ENCODE measurements at regions not wholly inside any gene's neighbourhood (a gene's known extent, or its start where the extent isn't known, plus 50 kb on each side); places are given as distances from the start of the nearest gene placed in this dataset.

DNA sequence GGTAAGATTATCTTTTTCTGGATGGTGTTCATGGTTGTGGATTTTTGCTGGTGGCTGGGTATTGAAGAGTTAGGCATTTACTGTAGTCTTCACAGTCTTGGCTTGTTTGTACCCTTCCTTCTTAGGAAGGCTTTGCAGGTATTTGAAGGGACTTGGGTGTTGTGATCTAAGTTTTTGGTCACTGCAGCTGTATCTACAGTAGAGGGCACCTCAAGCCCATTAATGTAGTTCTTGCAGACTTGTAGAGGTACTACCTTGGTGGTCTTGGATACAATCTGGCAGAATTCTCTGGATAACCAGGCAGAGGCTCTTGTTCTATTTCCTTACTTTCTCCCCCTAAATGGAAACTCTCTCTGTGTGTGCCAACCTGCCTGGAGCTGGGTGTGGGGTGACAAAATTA, 155.8 kb upstream of the BRINP3 start:
- no peaks in the 10 kb centered on the region for H3K36me3 ChIP-seq (ENCODE audit: control insufficient read depth, insufficient read depth, low read length)
- no peak overlapping the region for H3K23ac ChIP-seq (ENCODE audit: low read depth, low read length)
- H4K20me1 ChIP-seq (ENCODE audit: insufficient read depth, low read length), result no peaks in the 10 kb centered on the region
- no peaks in the 10 kb centered on the region for H3K9me1 ChIP-seq (ENCODE audit: insufficient read depth, low read length)
- ATAC-seq (ENCODE audit: low read depth) (no peak), DNase-seq (peak; percentile 1)
- H4K8ac ChIP-seq (ENCODE audit: low read depth in 2 of 2, low read length in 2 of 2), result no peak overlapping the region
- no peak overlapping the region for H2AFZ ChIP-seq (replicated peaks; ENCODE audit: low read length, poor library complexity)
- no peaks in the 10 kb centered on the region for H3K4me1 ChIP-seq (ENCODE audit: control insufficient read depth, insufficient read depth, low read length)
- POLR2A ChIA-PET (ENCODE audit: unreplicated experiment), result no interaction called here
- CTCF ChIA-PET, result no interaction called here
- H2BK120ac ChIP-seq (ENCODE audit: low read depth, low read length), result no peak overlapping the region
- no peak overlapping the region for H3K9ac ChIP-seq (ENCODE audit: low read depth, low read length)
- no peaks in the 10 kb centered on the region for H3K27me3 ChIP-seq (ENCODE audit: control insufficient read depth, insufficient read depth, low read length)
- no peak for TF ChIP-seq RAD21 (IDR thresholded peaks at IDR 0.05; ENCODE audit: low read length)
- TF ChIP-seq, protein P1, sequence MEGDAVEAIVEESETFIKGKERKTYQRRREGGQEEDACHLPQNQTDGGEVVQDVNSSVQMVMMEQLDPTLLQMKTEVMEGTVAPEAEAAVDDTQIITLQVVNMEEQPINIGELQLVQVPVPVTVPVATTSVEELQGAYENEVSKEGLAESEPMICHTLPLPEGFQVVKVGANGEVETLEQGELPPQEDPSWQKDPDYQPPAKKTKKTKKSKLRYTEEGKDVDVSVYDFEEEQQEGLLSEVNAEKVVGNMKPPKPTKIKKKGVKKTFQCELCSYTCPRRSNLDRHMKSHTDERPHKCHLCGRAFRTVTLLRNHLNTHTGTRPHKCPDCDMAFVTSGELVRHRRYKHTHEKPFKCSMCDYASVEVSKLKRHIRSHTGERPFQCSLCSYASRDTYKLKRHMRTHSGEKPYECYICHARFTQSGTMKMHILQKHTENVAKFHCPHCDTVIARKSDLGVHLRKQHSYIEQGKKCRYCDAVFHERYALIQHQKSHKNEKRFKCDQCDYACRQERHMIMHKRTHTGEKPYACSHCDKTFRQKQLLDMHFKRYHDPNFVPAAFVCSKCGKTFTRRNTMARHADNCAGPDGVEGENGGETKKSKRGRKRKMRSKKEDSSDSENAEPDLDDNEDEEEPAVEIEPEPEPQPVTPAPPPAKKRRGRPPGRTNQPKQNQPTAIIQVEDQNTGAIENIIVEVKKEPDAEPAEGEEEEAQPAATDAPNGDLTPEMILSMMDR (conservative IDR thresholded peaks at IDR 0.05; ENCODE audit: low read depth, low read length), result 0 out of 2 replicates have a peak, but pooled peaks have one; percentile 10
- no peak overlapping the region for H4K91ac ChIP-seq (ENCODE audit: insufficient read depth, low read depth, low read length)
- H2AK5ac ChIP-seq (ENCODE audit: low read depth, low read length), result no peak overlapping the region
- no peak overlapping the region for H3K18ac ChIP-seq (ENCODE audit: low read depth, low read length)
- H3K79me1 ChIP-seq (ENCODE audit: low read depth in 1 of 2, low read length in 2 of 2), result no peaks in the 10 kb centered on the region
- no peak overlapping the region for H2BK15ac ChIP-seq (ENCODE audit: low read depth, low read length)
- H2BK20ac ChIP-seq (ENCODE audit: low read depth, low read length), result no peak overlapping the region
- H4K5ac ChIP-seq (ENCODE audit: low read depth, low read length), result no peak overlapping the region
- no peak overlapping the region for H3K4me2 ChIP-seq (ENCODE audit: low read depth, low read length)
- dilution Hi-C loops (cut with HindIII; ENCODE audit: low sequenced_read_pairs, unreplicated experiment) (no loop called here), intact Hi-C loops (cut with micrococcal nuclease) (no loop called here), in situ Hi-C loops (cut with MboI; ENCODE audit: low sequenced_read_pairs) (no loop called here)
- BruUV-seq (replicated peaks), result no TSS peak
- H3K4me3 ChIP-seq (ENCODE audit: insufficient read depth, low read depth, low read length), result no peak overlapping the region
- no peaks in the 10 kb centered on the region for H3K9me3 ChIP-seq (ENCODE audit: control insufficient read depth, insufficient read depth, low read length)
- H2BK5ac ChIP-seq (ENCODE audit: low read depth, low read length, poor library complexity, severe bottlenecking), result no peak overlapping the region
- H3K56ac ChIP-seq (ENCODE audit: extremely low read depth, insufficient read depth, low read length), result no peak overlapping the region
- 0 out of 2 replicates have a peak overlapping the region, but pooled peaks have one; percentile 59 for H3K14ac ChIP-seq (replicated peaks; ENCODE audit: low read depth, low read length)
- no peak overlapping the region for H2AK9ac ChIP-seq (replicated peaks; ENCODE audit: low read depth, low read length, poor library complexity)
- H3K4ac ChIP-seq (ENCODE audit: low read depth, low read length), result no peak overlapping the region
- H3K27ac ChIP-seq (ENCODE audit: insufficient read depth, low read length), result no peak overlapping the region

All from IMR-90 (cell line).